BE2C (cell line): ENCODE measurements at regions not wholly inside any gene's neighbourhood (a gene's known extent, or its start where the extent isn't known, plus 50 kb on each side); places are given as distances from the start of the nearest gene placed in this dataset.

Experiments
- DNase-seq: peaks from one replicate; pipeline ENCODE4 v3.0.0-alpha.2; 2020
- H3K27me3 ChIP-seq: fragments of 250-450 bp; sonication (Bioruptor Pico); 2 replicates; pipeline ENCODE4 v1.5.1; 2020; ENCODE audit warnings: mild to moderate bottlenecking
- H3K36me3 ChIP-seq: fragments of 250-450 bp; sonication (Bioruptor Pico); 2 replicates; pipeline ENCODE4 v1.5.1; 2020; ENCODE audit warnings: mild to moderate bottlenecking
- H3K4me1 ChIP-seq: fragments of 250-450 bp; sonication (Bioruptor Pico); 2 replicates; pipeline ENCODE4 v1.5.1; 2020
- H3K4me3 ChIP-seq: 2 replicates; pipeline ENCODE4 v1.5.1; 2011; ENCODE audit warnings: low read depth, low read length
- H3K9me3 ChIP-seq: fragments of 250-450 bp; sonication (Bioruptor Pico); 2 replicates; pipeline ENCODE4 v1.5.1; 2020
- TF ChIP-seq, protein P1 (sequence below): IDR thresholded peaks from 2 replicates; pipeline ENCODE4 v1.5.1; 2012; ENCODE audit warnings: mild to moderate bottlenecking, low read depth, low read length

DNA sequence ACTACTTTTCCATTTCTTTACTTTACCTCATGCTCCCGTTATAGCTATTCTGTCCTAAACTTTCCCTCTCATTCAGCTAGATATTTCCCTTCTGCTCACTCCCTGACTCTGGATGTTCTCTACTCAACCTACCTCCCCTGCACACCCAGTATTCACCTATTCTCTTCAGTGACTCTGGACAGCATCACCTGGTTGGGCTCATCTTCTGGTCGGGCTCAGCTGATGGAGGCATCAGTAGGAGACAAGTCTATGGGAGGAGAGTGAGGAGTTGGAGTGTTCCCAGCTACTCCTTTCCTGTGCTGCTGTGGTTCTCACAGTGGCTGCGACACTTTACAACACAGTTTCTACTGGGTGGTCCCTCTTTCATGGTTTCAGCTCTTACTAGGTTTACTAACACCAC, 493.9 kb downstream of the DMAC1 start:
- TF ChIP-seq, protein P1, sequence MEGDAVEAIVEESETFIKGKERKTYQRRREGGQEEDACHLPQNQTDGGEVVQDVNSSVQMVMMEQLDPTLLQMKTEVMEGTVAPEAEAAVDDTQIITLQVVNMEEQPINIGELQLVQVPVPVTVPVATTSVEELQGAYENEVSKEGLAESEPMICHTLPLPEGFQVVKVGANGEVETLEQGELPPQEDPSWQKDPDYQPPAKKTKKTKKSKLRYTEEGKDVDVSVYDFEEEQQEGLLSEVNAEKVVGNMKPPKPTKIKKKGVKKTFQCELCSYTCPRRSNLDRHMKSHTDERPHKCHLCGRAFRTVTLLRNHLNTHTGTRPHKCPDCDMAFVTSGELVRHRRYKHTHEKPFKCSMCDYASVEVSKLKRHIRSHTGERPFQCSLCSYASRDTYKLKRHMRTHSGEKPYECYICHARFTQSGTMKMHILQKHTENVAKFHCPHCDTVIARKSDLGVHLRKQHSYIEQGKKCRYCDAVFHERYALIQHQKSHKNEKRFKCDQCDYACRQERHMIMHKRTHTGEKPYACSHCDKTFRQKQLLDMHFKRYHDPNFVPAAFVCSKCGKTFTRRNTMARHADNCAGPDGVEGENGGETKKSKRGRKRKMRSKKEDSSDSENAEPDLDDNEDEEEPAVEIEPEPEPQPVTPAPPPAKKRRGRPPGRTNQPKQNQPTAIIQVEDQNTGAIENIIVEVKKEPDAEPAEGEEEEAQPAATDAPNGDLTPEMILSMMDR = no peak
- Histone ChIP-seq H3K27me3 (0 out of 2 replicates have a peak, but pooled peaks cover 3% of the 10 kb centered on the region), H3K9me3 (no peaks in the 10 kb centered on the region), H3K36me3 (no peaks in the 10 kb centered on the region), H3K4me3 (no peak overlapping the region), H3K4me1 (no peaks in the 10 kb centered on the region)
- no peak for DNase-seq

DNA sequence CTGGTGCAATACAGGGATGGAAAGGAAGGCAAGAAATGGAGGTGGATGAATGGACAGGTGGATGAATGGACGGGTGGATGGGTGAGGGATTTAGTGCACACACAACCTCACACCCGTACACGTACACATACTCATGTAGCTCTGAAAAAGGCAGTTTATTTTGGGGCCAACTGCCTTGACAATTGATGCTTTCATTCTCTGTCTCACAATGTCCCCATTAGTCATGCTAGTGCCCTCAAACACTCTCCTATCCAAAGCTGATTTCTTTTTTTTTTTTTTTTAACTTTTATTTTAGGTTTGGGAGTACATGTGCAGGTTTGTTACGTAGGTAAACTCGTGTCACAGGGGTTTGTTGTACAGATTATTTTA, 495.0 kb downstream of the DMAC1 start:
- H3K36me3 ChIP-seq = no peaks in the 10 kb centered on the region
- DNase-seq = no peak
- H3K4me3 ChIP-seq = no peak overlapping the region
- no peaks in the 10 kb centered on the region for H3K4me1 ChIP-seq
- H3K9me3 ChIP-seq = no peaks in the 10 kb centered on the region
- H3K27me3 ChIP-seq = 0 out of 2 replicates have a peak, but pooled peaks cover 3% of the 10 kb centered on the region
- TF ChIP-seq, protein P1 = no peak

DNA sequence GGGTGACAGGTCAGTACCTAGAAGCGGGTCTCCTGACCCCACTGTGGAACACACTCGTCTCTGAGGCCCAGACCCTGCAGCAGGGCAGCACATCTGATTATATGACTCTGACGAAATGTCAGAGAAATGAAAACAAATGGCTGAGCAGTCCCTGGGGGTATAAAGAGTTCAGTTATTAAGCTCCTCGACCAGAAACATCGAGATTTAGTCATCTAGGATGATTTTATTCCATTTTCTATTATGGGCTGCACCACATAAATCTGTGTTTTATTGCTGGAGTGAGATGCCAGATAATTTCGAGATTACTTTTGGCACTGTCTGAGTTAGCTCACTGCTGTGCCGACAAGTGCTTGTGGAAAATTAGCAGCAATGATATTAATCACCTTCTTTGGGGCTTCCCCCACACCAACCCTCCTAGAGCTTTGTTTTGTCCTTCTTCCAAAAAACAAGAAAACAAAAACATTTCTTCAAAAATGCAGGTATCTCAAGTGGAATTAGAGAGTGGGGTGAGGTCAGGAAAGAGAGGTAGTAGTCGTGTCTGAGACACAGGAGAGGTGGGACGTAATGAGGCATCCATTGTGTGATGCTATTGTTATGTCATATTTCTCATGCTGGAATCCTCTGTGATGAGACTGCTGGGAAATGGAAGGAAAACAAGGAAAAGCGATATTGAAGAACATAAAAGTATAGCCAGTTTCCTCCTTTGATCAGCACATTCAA, 495.5 kb downstream of the DMAC1 start:
- no peak overlapping the region for H3K4me3 ChIP-seq
- H3K27me3 ChIP-seq = 0 out of 2 replicates have a peak, but pooled peaks cover 3% of the 10 kb centered on the region
- H3K36me3 ChIP-seq = no peaks in the 10 kb centered on the region
- no peaks in the 10 kb centered on the region for H3K9me3 ChIP-seq
- no peak for DNase-seq
- H3K4me1 ChIP-seq = no peaks in the 10 kb centered on the region
- TF ChIP-seq, protein P1 = no peak

DNA sequence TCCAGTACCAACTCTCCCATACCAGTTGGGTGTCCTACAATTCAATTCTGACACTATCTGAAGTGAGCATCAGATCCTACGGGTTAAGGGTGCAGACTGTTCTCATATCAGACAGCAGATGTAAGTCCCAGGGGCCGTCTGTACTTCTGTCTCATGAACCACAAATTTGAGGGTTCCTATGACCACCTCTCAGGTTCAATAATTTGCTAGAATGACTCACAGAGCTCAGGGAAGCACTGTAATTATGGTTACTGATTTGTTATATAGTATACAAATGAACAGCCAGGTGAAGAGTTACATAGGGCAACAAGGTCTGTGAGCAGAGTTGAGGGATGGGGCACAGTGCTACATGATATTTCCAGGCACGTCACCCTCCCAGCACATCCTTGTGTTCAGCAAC, 499.1 kb downstream of the DMAC1 start:
- H3K4me3 ChIP-seq = no peak overlapping the region
- 0 out of 2 replicates have a peak, but pooled peaks cover 3% of the 10 kb centered on the region for H3K27me3 ChIP-seq
- TF ChIP-seq, protein P1 = no peak
- no peaks in the 10 kb centered on the region for H3K36me3 ChIP-seq
- no peaks in the 10 kb centered on the region for H3K9me3 ChIP-seq
- no peaks in the 10 kb centered on the region for H3K4me1 ChIP-seq
- DNase-seq = no peak

DNA sequence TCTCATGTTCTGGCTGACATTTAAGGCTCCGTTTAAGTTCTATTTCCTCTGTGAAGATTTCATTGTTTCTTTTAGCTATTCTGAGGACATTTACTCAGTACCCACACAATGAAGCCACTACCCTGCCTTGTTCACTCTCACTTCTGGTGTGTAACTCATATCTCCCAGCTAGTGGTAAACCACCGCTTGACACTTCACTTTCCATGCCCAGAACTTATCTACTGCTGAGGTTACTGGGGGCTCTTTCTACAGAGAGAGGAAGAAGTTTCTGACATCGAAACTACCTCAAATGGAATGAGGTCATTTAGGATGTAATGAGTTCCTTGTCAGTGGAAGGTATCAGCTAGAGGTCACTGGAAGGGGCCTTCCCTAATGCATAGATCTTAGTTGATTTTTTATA, 501.5 kb downstream of the DMAC1 start:
- Histone ChIP-seq H3K4me3 (no peak overlapping the region), H3K27me3 (no peaks in the 10 kb centered on the region), H3K4me1 (no peaks in the 10 kb centered on the region), H3K36me3 (no peaks in the 10 kb centered on the region), H3K9me3 (no peaks in the 10 kb centered on the region)
- DNase-seq = no peak
- TF ChIP-seq, protein P1 = no peak

DNA sequence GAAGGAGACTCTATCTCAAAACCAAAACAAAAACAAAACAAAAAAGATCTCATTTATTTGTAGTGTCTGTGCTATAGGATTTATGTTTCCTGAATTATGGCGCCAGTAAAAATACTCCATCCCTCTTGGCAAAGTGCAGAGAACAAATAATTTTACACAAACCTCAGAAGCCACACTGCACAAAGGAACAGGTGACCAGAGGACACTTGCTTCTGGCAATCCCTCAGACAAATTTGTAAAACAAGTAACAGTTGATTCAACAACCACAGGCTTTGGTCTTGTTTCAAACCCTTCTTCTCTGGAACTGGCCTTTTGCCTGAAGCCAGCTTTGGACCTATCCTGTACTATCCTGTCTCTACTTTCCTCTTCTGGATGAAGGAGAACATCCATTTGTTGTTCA, 502.1 kb downstream of the DMAC1 start:
- no peaks in the 10 kb centered on the region for H3K4me1 ChIP-seq
- TF ChIP-seq, protein P1 = no peak
- no peaks in the 10 kb centered on the region for H3K9me3 ChIP-seq
- no peak for DNase-seq
- no peaks in the 10 kb centered on the region for H3K36me3 ChIP-seq
- H3K4me3 ChIP-seq = no peak overlapping the region
- H3K27me3 ChIP-seq = no peaks in the 10 kb centered on the region
